GM19240 (cell line): ENCODE measurements at regions not wholly inside any gene's neighbourhood (a gene's known extent, or its start where the extent isn't known, plus 50 kb on each side); places are given as distances from the start of the nearest gene placed in this dataset.

Source experiments
- DNase-seq: peaks from one replicate; pipeline ENCODE4 v3.0.0; 2011; ENCODE audit warnings: low spot score; ENCODE audit not compliant: insufficient read length

DNA sequence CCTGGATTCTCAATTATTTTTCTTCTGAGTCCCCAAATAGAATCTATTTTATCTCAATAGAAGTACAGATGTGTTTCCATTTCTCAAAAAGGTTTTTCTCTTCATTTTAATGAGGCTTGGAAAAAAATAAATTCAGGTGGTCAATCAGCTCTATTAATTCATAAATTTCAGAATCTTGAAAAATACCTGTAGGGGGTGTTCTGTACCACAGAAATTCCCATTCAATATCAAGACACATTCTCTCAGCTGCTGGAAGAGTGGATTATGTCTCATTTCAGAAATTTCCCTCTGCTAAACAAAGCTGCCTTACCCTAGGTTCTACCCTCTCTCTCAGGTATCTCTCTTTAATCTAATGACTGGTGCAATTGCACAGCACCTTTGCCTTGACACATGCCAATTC is 1121.2 kb downstream of the SI start:
- DNase-seq: no peak

DNA sequence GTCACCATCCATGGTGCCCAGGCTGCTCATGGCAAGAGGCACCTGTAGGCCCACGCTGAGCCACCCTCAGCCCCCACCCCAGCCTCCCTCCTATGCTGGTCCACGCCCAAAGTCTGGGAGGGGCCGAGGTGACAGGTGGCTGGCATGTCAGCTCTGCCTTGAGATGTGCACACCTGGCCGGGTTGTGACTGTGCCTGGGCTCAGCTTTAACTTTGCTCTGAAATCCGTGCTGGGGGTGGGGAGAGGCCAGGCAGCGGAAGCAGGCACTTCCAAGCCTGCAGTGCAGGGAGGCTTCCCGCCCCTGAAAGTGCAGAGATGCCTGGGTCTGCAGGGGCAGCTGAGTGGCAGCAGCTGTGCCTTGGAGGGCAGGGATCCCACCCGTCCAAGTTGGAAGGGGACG is 1124.8 kb downstream of the SI start:
- DNase-seq: no peak

DNA sequence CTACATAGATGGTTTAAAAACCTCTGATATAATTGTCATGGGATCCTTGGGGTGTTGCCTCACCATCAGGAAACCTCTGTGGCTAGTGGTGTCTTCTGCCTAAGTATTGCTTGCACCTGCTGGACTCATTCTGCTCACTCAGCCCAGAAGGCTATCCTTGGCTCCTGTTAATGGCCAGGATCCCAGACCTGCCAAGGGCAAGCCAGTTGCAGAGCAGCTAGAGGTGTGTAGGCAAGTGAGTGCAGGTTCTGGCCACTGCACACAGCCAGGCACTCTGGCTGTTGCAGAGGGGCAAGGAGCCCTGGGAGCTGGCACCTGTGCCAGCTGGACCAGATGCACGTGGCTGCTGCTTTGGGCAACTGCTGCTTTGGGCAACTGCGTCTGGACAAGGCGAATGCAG is 1125.8 kb downstream of the SI start:
- DNase-seq: no peak

DNA sequence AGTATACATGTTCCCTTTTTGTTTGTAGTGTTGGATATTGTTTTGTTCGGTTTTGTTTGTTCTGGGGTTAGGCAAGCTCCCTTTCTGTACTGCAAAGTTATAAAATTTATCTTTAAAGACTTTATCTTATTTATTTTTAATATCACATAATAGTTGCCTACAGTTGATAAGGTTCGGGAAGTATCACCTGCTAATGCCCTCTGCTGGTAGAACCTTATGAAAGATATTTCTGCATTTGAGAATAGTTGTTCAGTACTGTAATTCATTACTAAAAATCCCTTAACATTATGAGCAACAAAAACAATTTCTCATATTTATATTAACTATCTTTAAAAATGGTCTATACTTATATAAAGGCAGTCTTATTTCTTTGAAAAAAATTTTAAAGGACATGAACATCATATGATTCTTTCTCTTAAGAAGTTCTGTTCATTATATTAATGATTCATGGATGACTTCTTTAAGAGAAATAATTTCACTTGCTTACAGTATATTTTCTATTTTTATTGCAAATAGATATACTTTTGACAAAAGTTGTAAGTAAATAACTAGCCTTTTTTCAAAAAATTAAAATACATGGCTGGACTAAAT is 1126.8 kb downstream of the SI start:
- no peak for DNase-seq

DNA sequence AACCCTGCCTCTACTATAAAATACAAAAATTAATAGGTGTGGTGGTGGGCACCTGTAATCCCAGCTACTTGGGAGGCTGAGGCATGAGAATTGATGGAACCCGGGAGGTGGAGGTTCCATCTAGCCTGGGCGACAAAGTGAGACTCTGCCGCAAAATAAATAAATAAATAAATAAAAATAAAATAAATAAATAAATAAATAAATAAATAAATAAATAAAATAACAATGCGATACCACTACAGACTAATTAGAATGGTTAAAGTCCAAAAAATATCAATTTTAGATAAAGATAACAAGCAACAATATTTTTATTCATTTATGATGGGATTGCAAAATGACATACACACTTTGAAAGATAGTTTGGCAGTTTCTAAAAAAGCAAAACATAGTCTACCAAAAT is 1131.5 kb downstream of the SI start:
- no peak for DNase-seq

DNA sequence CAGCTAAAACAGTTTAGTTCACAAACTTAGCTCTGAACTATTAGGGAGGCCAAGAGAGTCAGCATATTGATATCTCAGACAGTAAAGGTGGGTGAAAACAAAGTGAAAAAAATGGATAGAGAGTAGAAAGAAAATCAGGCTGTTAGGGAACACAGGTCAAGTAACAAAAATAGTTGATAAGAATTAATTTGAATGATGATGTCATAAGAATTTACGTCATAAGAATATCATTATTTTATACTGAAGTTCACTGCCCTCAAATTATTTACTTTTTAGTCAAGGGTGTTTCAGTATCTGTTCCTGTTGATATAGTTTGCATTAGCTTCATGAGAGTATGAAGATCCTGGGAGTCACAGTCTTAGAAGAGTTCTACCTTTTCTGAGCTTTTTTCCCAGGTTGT is 1134.6 kb downstream of the SI start:
- no peak for DNase-seq

DNA sequence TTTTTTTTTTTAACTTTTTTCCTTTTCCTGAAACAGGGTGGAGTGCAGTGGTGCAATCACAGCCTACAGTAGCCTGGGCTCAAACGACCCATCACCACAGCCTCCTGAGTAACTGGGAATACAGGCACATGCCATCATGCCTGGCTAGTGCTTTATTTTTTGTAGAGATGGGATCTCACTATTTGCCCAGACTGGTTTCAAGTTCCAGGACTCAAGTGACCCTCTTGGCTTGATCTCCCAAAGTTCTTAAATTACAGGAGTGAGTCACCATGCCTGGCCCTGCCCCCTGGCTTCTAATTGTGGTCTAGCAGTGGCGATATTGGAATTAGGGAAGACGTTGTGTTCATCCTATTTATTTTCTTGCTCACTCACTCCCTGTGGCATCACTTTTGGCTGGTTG is 1138.4 kb downstream of the SI start:
- no peak for DNase-seq

DNA sequence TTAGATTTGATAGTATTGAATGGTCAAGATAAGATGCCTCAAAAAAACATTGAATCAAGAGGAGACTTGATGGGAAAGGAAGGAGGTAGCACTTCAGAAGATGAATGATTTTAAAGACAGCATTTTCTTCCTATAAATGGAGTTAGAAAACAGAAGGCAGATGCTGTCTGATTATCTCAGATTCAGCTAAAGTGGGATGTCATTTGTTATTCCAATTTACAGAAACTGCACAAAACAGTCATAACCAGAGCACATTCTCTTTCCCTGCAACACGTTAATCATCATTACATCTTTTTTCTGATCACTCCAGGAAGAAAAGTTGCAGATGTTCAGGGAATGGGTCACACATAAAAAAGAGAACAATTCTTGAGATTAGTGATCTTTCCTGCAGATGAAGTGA is 1141.8 kb downstream of the SI start:
- DNase-seq: no peak

DNA sequence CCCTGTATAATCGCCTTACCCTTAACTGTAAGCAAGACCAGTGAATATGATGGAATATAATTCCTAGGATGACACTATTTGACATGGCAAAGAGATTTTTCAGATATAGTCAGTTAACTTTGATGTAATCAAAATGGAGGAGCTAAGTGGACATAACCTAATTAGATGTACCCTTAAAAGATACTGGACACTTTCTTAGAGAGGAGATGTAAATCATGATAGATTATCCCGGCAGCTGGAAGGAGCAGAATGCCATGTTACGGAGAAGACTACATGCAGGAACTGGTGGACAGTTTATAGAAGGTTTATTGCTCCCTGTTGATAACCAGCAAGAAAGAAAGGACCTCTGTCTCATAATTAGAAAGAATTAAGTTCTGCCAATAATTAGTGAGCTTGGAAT is 1142.9 kb downstream of the SI start:
- no peak for DNase-seq

DNA sequence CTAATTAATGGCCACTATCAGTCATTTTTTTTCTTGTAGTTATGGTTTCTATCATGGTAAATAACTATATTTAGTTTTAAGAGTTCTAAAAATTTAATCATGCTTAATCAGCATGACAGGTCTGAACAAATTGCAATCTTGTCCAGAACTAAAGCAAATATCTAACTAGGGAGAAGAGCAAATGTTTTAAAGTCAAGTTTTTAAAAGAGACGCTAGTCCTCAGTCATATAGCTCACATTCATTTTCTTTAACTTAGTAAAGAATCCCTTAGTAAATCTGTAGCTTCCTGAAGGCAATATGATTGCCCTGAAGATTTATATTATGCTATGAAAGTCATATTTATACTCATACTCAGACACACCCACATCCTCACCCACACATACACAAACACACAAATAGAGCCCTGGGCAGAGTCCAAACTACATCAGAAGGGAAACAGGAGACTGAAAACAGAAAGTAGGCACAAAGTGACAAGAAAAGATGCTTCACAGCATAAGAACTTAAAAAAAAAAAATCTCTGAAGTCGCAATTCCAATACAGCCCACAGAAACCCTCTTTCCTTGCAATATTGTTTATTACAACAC is 1149.1 kb downstream of the SI start:
- DNase-seq: no peak

DNA sequence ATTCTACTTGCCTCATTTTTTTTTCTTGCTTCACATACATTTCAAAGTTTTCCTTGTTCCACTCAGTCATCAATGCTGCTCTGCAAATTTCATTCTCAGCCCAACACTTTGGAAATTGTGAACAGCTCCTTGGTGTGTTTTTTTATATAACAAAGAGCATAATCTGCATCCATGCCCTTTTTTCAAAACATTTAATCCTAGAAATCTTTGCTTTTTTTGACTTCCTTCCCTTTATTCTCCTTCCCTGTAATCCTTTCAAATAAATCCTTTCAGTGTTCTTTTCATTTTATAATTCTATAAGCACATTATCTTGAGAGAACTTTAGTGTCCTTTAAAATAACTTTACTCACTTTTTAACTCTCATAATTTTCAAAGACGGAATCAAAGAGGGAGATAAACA is 1150.8 kb downstream of the SI start:
- no peak for DNase-seq

DNA sequence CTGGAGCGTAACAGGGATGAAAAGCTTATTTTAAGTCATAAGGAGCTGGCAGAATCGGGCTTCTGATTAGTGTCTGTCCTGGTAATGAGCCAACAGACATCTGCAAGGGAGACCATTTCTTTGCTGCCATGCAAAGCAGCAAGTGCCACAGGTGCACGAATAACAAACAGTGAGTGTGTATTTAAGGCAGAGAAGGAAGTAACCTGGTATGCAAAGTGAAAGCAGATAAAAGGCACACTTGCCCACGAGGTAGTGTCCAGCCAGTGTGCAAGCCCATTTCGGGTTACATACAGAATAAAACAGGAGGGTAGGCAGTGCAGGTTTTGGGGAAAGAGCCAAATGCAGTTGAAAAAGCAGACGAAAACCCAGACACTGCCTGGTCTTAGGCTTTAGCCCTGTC is 1153.7 kb downstream of the SI start:
- no peak for DNase-seq

DNA sequence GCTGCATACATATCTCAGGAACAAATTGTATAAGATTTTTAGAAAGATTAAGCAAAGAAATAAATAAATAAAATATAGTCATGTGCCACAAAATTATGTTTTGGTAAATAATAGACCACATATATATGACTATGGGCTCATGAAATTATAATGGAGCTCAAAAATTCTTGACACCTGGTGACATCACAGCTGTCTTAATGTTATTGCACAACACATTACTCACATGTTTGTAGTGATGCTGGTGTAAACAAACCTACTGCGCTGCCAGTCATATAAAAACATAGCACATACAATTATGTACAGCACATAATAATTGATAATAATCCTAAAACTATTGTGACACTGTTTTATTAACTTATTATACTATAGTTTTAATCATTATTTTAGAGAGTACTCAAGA is 1159.1 kb downstream of the SI start:
- DNase-seq: no peak

DNA sequence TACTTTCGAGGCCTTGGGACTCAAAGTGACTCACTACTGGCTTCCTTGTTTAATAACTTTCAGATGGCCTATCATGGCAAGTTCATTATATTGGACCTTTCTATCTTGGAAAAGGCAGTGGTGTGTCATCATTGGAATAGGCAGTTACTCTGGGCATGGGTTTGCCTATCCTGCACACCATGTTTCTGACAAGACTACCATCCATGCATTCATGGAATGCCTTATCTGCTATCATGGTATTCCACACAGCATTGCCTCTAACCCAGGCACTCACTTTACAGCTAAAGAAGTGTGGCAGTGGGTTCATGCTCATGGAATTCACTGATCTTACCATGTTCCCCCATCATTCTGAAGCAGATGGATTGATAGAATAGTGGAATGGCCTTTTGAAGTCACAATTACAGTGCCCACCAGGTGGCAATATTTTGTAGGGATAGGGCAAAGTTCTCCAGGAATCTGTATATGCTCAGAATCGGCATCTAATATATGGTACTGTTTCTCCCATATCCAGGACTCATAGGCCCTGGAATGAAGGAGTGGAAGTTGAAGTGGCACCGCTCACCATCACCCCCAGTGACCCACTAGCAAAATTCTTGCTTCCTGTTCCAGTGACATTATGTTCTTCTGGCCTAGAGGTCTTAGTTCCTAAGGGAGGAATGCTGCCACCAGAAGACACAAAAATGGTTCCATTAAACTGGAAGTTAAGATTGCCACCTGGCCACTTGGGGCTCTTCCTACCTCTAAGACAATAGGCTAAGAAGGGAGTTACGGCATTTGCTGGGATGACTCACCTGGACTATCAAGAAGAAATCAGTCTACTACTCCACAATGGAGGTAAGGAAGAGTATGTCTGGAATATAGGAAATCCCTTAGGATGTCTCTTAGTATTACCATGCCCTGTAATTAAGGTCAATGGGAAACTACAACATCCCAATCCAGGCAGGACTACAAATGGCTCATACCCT is 1161.4 kb downstream of the SI start:
- DNase-seq: no peak

DNA sequence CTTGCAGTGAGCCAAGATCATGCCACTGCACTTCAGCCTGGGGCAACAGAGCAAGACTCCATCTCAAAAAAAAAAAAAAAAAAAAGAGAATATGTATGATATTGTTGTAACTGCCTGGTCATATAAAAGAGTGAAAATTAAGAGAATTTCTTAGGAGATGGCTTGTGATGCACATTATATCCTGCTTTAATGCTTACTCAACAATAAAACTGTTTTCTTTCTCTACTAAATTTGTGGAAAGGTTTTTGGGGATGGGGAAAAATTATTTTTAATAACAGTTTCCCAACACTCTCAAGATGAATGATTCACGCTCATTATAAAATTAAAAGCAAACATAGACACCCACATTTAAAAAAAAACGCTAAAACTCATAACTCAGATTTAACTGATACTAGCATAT is 1163.0 kb downstream of the SI start:
- no peak for DNase-seq

DNA sequence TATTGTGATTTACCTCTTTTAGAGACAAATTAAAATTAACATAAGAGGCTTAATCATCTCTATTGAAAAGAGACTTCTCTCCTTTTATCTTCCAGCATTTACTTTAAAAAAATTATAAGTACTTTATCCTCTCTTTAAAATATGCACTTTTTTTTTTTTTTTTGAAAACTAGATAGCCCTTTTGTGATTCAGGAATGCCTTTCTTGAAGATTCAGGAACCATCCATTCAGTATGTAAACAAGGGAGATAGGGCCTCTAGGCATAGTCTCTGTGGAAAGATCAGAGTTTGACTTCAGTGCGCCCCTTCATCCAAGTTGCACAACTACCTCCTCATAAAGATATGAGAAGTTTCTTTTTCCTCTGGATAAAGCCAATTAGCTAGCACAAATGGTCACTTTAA is 1163.7 kb downstream of the SI start:
- no peak for DNase-seq

DNA sequence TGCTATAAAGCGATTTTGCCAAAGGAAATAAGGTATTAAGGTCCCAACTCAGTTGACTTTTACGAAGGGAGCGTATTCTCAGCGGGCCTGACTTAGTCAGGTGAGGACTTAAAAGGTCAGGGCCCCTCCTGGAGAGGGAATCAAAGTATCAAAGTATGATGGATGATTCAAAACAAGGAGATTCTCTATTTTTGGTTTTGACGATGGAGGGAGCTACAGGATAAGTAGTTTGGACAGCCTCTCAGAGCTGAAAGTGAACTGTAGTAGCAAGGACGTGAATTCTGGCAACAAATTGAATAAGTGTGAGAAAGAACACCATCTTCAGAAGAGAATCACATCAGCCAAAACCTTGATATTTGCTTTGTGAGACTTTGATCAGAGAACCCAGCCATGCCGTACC is 1186.5 kb downstream of the SI start:
- no peak for DNase-seq

DNA sequence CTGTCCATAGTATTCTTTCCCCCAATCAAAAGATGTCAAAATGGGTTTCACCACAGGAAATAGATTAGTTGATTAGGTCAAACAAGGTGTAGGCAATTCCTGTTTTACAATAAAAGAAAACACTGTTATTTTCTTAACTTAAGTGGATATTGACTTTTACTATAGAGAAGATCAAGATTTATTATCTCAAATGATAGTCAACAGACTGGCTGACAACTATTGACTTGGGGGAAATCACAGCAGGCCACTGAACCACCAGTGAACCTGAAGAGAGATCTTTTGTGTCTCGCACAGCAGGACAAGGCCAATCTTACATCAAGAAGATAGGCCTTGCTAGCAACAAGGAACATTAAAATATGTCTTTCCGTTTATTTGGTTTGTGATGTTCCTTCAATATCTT is 1187.6 kb downstream of the SI start:
- no peak for DNase-seq

DNA sequence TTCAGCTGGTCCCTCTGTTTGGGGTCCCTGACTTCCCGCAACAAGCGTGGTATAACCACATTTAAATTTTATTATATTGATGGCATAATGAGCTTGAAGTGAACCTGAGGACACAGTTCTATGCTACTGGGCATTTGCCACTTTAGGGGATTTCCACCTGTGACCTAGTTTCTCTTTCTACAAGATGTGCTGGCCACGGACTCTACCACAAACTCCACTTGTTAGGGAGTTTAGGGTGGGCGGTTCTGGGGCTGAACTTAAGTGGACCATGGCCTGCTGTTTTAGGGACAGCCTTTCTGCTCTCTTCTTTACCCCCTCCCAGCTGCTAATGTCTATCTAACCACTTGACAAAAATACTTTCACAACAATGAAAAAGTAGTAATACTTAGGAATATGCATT is 1199.1 kb downstream of the SI start:
- no peak for DNase-seq

DNA sequence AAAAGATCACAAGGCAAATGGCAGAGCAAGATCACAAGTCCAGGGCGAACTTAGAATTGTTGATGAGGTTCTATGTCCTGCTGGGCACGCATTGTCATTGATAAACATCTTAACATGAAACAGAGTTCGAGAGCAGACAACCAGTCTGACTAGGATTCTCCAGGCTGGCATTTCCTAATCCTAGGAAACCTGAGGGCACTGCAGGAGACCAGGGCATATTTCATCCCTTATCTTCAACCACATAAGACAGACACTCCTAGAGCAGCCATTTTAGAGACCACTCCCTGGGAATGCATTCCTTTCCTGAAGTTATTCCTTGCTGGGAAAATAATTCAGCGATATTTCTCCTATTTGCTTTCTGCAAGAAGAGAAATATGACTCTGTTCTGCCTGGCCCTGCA is 1199.9 kb downstream of the SI start:
- no peak for DNase-seq

DNA sequence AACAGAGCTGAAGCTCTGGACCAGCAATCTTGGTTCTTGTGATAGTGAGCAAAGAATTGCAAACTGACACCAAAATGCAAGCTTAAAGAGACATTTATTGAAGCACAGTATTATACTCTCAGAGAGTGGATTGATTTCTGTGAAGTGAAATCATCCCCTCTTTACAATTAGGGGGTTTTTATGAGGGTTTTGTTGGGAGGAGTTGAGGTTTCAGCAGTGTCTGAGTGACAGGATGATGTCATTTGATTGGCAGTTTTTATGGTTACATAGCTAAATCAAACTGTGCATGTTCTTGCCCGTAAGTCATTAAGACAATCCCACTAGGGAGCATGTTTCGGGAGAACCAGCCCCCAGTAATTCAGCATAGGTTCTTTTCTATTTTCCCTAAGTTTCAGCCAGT is 1200.5 kb downstream of the SI start:
- no peak for DNase-seq

DNA sequence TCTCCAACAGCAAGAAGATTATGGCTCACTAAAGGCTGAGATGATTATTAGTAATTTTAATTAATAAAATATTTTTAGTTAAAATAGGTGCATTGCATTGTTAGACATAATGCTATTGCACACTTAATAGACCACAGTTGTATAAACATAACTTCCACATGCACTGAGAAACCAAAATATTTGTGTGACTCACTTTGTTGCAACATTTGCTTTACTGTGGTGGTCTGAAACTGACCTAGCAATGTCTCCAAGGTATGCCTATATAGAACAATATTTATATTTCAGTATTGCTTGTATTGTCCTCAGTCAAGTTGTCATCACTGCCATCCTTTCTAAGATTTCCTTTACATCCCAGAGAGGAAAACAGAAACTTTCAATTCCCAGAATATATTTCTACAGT is 1215.2 kb downstream of the SI start:
- DNase-seq: no peak

DNA sequence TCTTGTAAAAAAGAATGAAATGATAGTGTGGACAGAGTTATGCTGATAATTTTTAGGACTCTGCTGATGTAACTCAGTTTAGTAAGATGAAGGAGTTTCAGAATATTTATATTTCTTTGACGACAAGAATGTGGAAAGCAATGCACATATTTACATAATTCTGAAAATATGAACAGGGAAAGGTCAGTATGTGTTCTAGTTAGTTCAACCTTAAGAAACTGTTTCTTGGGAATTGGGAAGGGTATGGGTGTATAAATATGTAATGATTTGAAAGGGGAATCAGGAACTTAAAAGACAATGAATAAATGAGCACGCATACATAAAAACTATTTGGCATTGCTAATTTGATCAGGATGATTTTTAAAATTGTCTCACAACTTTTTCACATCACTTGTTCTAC is 1226.1 kb downstream of the SI start:
- DNase-seq: no peak
